GM12865 (cell line): ENCODE measurements at regions not wholly inside any gene's neighbourhood (a gene's known extent, or its start where the extent isn't known, plus 50 kb on each side); places are given as distances from the start of the nearest gene placed in this dataset.

ENCODE experiments used
- DNase-seq: peaks from one replicate; pipeline ENCODE4 v3.0.0; 2010; ENCODE audit warnings: low read depth
- H3K4me3 ChIP-seq: 2 replicates; pipeline ENCODE4 v1.5.1; 2011; ENCODE audit warnings: mild to moderate bottlenecking, low read depth, low read length, control low read depth
- CTCF ChIP-seq: IDR thresholded peaks from 2 replicates; pipeline ENCODE4 v1.5.1; 2011; ENCODE audit warnings: low read length, control low read depth, low read depth, inconsistent platforms; ENCODE audit not compliant: insufficient read depth; ENCODE audit errors: missing control alignments

- no peak for TF ChIP-seq CTCF
- DNase-seq: no peak
- no peak overlapping the region for H3K4me3 ChIP-seq
Observed at GRCh38 chr10:76666891-76667290, 970.7 kb downstream of the KCNMA1 start.

GRCh38 chr10:76665029-76665428 lies 972.6 kb downstream of the KCNMA1 start:
- H3K4me3 ChIP-seq: no peak overlapping the region
- no peak for TF ChIP-seq CTCF
- no peak for DNase-seq

- H3K4me3 ChIP-seq: no peak overlapping the region
- no peak for TF ChIP-seq CTCF
- no peak for DNase-seq
Observed at GRCh38 chr10:76657337-76658012, 980.1 kb downstream of the KCNMA1 start.

- TF ChIP-seq CTCF: no peak
Observed at GRCh38 chr10:76651154-76651553, 986.5 kb downstream of the KCNMA1 start.

GRCh38 chr10:76649723-76650127 lies 987.9 kb downstream of the KCNMA1 start:
- no peak for TF ChIP-seq CTCF
- no peak overlapping the region for H3K4me3 ChIP-seq
- DNase-seq: no peak

More at GRCh38 chr10:76651154-76651553, 986.5 kb downstream of the KCNMA1 start:
- H3K4me3 ChIP-seq: no peak overlapping the region
- no peak for DNase-seq

GRCh38 chr10:76649254-76649653 lies 988.4 kb downstream of the KCNMA1 start:
- TF ChIP-seq CTCF: no peak
- no peak overlapping the region for H3K4me3 ChIP-seq
- DNase-seq: no peak

- no peak for TF ChIP-seq CTCF
- H3K4me3 ChIP-seq: no peak overlapping the region
- no peak for DNase-seq
Observed at GRCh38 chr10:76647301-76647700, 990.3 kb downstream of the KCNMA1 start.
